ENCODE measurements at regions not wholly inside any gene's neighbourhood (a gene's known extent, or its start where the extent isn't known, plus 50 kb on each side); places are given as distances from the start of the nearest gene placed in this dataset.
"Not testable (repeated sequence)": the region's sequence is repeated elsewhere in the genome, so short reads cannot be mapped to it uniquely, and the experiment has no call there.

DNA sequence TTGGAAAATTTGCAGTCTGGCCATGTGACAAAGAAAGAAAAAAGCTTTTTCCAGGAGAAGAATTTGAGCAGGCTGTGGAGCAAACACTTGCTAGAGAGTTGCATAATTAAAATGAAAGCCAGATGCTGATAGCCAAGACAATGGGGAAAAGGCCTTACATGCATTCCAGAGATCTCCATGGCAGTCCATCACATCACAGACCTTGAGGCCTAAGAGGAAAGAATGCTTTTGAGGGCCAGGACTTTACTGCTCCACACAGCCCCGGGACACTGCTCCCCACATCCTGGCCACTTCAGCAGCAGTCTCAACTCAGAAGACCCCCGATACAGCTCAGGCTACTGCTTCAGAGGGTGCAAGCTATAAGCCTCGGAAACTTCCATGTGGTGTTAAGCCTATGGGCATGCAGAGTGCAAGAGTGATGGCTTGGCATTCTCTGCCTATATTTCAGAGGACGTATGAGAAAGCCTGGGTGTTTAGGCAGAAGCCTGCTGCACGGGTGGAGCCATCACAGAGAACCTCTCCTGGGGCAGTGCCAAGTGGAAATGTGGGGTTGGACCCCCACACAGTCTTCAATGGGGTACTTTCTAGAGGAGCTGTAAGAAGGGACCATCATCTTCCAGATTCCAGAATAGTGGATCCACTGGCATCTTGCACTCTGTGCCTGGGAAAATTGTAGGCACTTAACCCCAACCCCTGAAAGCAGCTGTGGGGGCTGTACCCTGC is 230.7 kb downstream of the POTEG start:
- H3K4me1 ChIP-seq; H3K36me3 ChIP-seq (replicated peaks in 1 of 2; ENCODE audit: insufficient read depth in 1 of 2, low read depth in 2 of 2); H3K4me3 ChIP-seq; ATAC-seq; H3K27me3 ChIP-seq; H3K9me3 ChIP-seq; H3K27ac ChIP-seq; intact Hi-C loops (cut with DNase I); DNase-seq: not testable (repeated sequence)
- 23 to 36% methylated on average over 4 to 5 of the region's 5 CpGs for WGBS, 2 donors

- WGBS, 2 donors, result 36 to 38% methylated on average over 1 to 2 of the region's 2 CpGs
- H3K27ac ChIP-seq; H3K36me3 ChIP-seq (replicated peaks in 1 of 2; ENCODE audit: insufficient read depth in 1 of 2, low read depth in 2 of 2); H3K27me3 ChIP-seq; H3K4me3 ChIP-seq; ATAC-seq; intact Hi-C loops (cut with DNase I); H3K4me1 ChIP-seq; DNase-seq; H3K9me3 ChIP-seq: not testable (repeated sequence)
Observed at GRCh38 chr14:19204827-19205226, 229.3 kb downstream of the POTEG start.

GRCh38 chr14:19216480-19216879 is 217.7 kb downstream of the POTEG start:
- H3K4me3 ChIP-seq; H3K27ac ChIP-seq; H3K36me3 ChIP-seq (replicated peaks in 1 of 2; ENCODE audit: insufficient read depth in 1 of 2, low read depth in 2 of 2); H3K4me1 ChIP-seq; ATAC-seq; DNase-seq; H3K9me3 ChIP-seq; intact Hi-C loops (cut with DNase I); H3K27me3 ChIP-seq: not testable (repeated sequence)
- 72 to 79% methylated on average over 5 to 6 of the region's 9 CpGs for WGBS, 2 donors

- intact Hi-C loops (cut with DNase I); H3K4me1 ChIP-seq; H3K9me3 ChIP-seq; DNase-seq; H3K27ac ChIP-seq; H3K36me3 ChIP-seq (replicated peaks in 1 of 2; ENCODE audit: insufficient read depth in 1 of 2, low read depth in 2 of 2); H3K27me3 ChIP-seq; ATAC-seq; H3K4me3 ChIP-seq: not testable (repeated sequence)
- 56% methylated on average over 3 of the region's 3 CpGs; no CpG with 5 or more reads in 1 of the 2 donors for WGBS, 2 donors
Observed at GRCh38 chr14:19219423-19219822, 214.7 kb downstream of the POTEG start.

- DNase-seq; H3K27ac ChIP-seq; H3K36me3 ChIP-seq (replicated peaks in 1 of 2; ENCODE audit: insufficient read depth in 1 of 2, low read depth in 2 of 2); H3K27me3 ChIP-seq; H3K9me3 ChIP-seq; H3K4me1 ChIP-seq; intact Hi-C loops (cut with DNase I); ATAC-seq; H3K4me3 ChIP-seq: not testable (repeated sequence)
- 75% methylated on average over 6 of the region's 7 CpGs; no CpG with 5 or more reads in 1 of the 2 donors for WGBS, 2 donors
Observed at GRCh38 chr14:19231421-19231820, 202.7 kb downstream of the POTEG start.

DNA sequence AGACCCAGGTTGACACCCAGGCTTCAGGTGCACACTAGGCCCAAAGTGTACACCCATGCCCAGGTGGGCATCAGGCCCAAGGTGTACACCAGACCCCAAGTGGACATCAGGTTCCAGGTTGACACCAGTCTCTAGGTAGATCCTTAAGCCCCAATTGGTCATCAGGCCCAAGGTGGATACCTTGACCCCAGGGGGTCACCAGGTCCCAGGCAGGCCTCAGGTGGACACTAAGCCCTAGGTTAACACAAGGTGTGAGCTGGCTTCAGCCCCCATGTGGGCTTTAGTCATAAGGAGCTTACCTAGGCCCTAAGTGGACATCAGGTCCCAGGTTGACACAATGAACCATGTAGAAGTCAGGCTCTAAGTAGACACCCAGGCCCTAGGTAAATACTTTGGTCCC is 200.1 kb downstream of the POTEG start:
- H3K9me3 ChIP-seq; H3K4me3 ChIP-seq; intact Hi-C loops (cut with DNase I); DNase-seq; H3K36me3 ChIP-seq (replicated peaks in 1 of 2; ENCODE audit: insufficient read depth in 1 of 2, low read depth in 2 of 2); ATAC-seq; H3K27me3 ChIP-seq; H3K4me1 ChIP-seq; H3K27ac ChIP-seq: not testable (repeated sequence)

DNA sequence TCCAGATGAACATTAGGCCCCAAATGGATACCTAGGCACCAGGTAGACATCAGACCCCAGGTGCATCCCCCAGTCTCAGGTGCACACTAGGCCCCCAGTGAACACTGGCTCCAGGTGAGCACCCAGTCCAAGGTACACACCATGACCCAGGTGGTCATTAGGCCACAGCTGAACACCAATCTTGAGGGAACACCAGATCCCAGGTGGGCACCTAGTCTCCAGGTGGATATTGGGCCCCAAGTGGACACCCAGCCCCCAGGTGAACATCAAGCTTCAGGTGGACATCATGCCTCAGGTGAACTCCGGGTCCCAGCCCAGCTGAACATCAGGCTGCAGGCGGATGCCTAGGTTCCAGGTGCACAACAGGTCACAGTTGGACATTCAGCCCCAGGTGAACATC is 196.5 kb downstream of the POTEG start:
- ATAC-seq; H3K27ac ChIP-seq; H3K9me3 ChIP-seq; H3K4me1 ChIP-seq; H3K4me3 ChIP-seq; H3K36me3 ChIP-seq (replicated peaks in 1 of 2; ENCODE audit: insufficient read depth in 1 of 2, low read depth in 2 of 2); intact Hi-C loops (cut with DNase I); DNase-seq; H3K27me3 ChIP-seq: not testable (repeated sequence)
- no CpG with 5 or more reads among the region's 2 CpGs for WGBS, 2 donors

GRCh38 chr14:19238584-19238983 is 195.6 kb downstream of the POTEG start:
- H3K9me3 ChIP-seq; ATAC-seq; H3K27me3 ChIP-seq; H3K36me3 ChIP-seq (replicated peaks in 1 of 2; ENCODE audit: insufficient read depth in 1 of 2, low read depth in 2 of 2); H3K4me3 ChIP-seq; H3K27ac ChIP-seq; H3K4me1 ChIP-seq; DNase-seq; intact Hi-C loops (cut with DNase I): not testable (repeated sequence)
- WGBS, 2 donors, result 60% methylated on average over 1 of the region's 3 CpGs; no CpG with 5 or more reads in 1 of the 2 donors

- H3K36me3 ChIP-seq (replicated peaks in 1 of 2; ENCODE audit: insufficient read depth in 1 of 2, low read depth in 2 of 2); DNase-seq; H3K27me3 ChIP-seq; H3K27ac ChIP-seq; ATAC-seq; intact Hi-C loops (cut with DNase I); H3K9me3 ChIP-seq; H3K4me1 ChIP-seq; H3K4me3 ChIP-seq: not testable (repeated sequence)
- WGBS, 2 donors, result 68% methylated on average over 8 of the region's 15 CpGs; no CpG with 5 or more reads in 1 of the 2 donors
Observed at GRCh38 chr14:19239981-19240380, 194.2 kb downstream of the POTEG start.

DNA sequence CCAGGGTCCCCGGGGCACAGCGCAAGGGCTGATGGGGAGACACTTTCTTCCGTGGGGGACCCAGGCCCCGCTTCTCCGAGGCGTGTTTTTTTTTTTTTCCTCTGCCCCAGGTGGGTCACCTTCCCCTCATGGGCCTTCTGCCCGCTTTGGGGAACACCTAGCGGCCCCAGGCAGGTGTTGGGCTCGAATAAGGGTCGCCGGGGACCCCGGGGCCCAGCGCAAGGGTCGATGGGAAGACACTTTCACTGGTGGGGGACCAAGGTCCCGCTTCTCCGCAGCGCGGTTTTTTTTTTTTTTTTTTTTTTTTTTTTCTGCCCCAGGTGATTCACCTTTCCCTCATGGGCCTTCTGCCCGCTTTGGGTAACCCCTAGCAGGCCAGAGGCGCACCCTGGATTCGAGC is 193.8 kb downstream of the POTEG start:
- ATAC-seq; H3K9me3 ChIP-seq; intact Hi-C loops (cut with DNase I); H3K4me3 ChIP-seq; H3K27ac ChIP-seq; H3K36me3 ChIP-seq (replicated peaks in 1 of 2; ENCODE audit: insufficient read depth in 1 of 2, low read depth in 2 of 2); DNase-seq; H3K4me1 ChIP-seq; H3K27me3 ChIP-seq: not testable (repeated sequence)
- WGBS, 2 donors, result 55% methylated on average over 13 of the region's 21 CpGs; no CpG with 5 or more reads in 1 of the 2 donors

GRCh38 chr14:19241451-19241850 is 192.7 kb downstream of the POTEG start:
- intact Hi-C loops (cut with DNase I); DNase-seq: not testable (repeated sequence)
- WGBS, 2 donors, result 62 to 75% methylated on average over 7 to 11 of the region's 15 CpGs

GRCh38 chr14:19242529-19242928 is 191.6 kb downstream of the POTEG start:
- H3K4me1 ChIP-seq; ATAC-seq; H3K27me3 ChIP-seq; H3K36me3 ChIP-seq (replicated peaks in 1 of 2; ENCODE audit: insufficient read depth in 1 of 2, low read depth in 2 of 2); intact Hi-C loops (cut with DNase I); H3K9me3 ChIP-seq; H3K4me3 ChIP-seq; DNase-seq; H3K27ac ChIP-seq: not testable (repeated sequence)
- 63% methylated on average over 2 of the region's 15 CpGs; no CpG with 5 or more reads in 1 of the 2 donors for WGBS, 2 donors

More at GRCh38 chr14:19241451-19241850, 192.7 kb downstream of the POTEG start:
- H3K27ac ChIP-seq; H3K4me1 ChIP-seq; H3K27me3 ChIP-seq; H3K36me3 ChIP-seq (replicated peaks in 1 of 2; ENCODE audit: insufficient read depth in 1 of 2, low read depth in 2 of 2); ATAC-seq; H3K4me3 ChIP-seq; H3K9me3 ChIP-seq: not testable (repeated sequence)
